C4-2B (cell line): ENCODE measurements at regions not wholly inside any gene's neighbourhood (a gene's known extent, or its start where the extent isn't known, plus 50 kb on each side); places are given as distances from the start of the nearest gene placed in this dataset.

Experiments used
- CTCF ChIP-seq: fragments of 450-650 bp; conservative IDR thresholded peaks from 2 replicates; pipeline ENCODE4 v1.5.1; 2017; ENCODE audit warnings: mild to moderate bottlenecking
- ZFX ChIP-seq: fragments of 450-650 bp; IDR thresholded peaks from 2 replicates; pipeline ENCODE4 v1.6.1; 2017

DNA sequence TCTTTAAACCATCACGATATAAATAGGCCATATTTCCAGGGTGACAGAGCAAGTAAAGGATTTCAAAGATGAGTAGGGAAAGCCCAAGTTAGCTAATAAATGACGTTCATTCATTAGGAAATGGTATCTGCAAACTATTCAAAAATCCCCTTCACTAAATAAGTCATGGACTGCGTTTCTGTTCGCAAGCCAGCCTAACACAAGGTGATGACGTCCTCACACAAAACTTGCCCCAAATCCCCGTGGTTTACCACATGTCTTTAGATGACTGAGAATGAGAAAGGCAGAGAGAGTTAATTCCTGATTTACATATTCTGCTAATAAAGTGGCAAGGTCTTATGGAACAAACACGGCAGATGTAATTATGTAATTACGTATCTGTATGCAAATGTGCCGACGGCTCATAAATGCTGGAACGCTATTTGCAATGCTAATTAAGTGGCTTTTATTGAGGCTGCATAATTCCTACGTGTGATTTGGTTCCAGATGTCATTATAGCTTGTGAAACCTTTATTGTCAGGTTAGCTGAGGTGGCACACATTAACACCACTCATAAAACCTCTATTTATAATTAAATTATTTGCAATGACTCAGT is 437.7 kb upstream of the FRG1 start:
- TF ChIP-seq CTCF (no peak), ZFX (no peak)
